ENCODE measurements at regions not wholly inside any gene's neighbourhood (a gene's known extent, or its start where the extent isn't known, plus 50 kb on each side); places are given as distances from the start of the nearest gene placed in this dataset.
A peak's percentile ranks its signal among the peaks of the same experiment; 100 is the strongest.

GRCh38 chr2:39521876-39522517, 84.9 kb upstream of the MAP4K3 start:
- Mint-ChIP-seq H3K4me1 (no peaks in the 10 kb centered on the region), H3K27me3 (no peaks in the 10 kb centered on the region), H3K27ac (no peak overlapping the region), H3K4me3 (no peak overlapping the region), H3K36me3 (peaks cover 12% of the 10 kb centered on the region), H3K9me3 (peaks cover 0 to 7% (median 3%) of the 10 kb centered on the region in 7 donors)
- no peak for DNase-seq
- Histone ChIP-seq H3K4me1 (ENCODE audit: control insufficient read depth, insufficient read depth, low read length, poor library complexity, severe bottlenecking) (no peaks in the 10 kb centered on the region), H3K27ac (ENCODE audit: insufficient read depth, low read length, poor library complexity, severe bottlenecking) (no peak overlapping the region), H3K9me3 (ENCODE audit: control insufficient read depth in 2 of 2, low read length in 2 of 2) (no peaks in the 10 kb centered on the region), H3K27me3 (ENCODE audit: control insufficient read depth, insufficient read depth, low read length) (no peaks in the 10 kb centered on the region), H3K4me3 (ENCODE audit: low read depth, low read length) (no peak overlapping the region), H3K36me3 (ENCODE audit: control insufficient read depth, insufficient read depth, low read length) (no peaks in the 10 kb centered on the region)
- no peak for ATAC-seq (ENCODE audit: low read depth in 2 of 2)

GRCh38 chr2:39522518-39522877, 85.4 kb upstream of the MAP4K3 start:
- no peak for DNase-seq
- Histone ChIP-seq H3K4me3 (ENCODE audit: low read depth, low read length) (no peak overlapping the region), H3K9me3 (ENCODE audit: control insufficient read depth in 2 of 2, low read length in 2 of 2) (no peaks in the 10 kb centered on the region), H3K27me3 (ENCODE audit: control insufficient read depth, insufficient read depth, low read length) (no peaks in the 10 kb centered on the region), H3K4me1 (ENCODE audit: control insufficient read depth, insufficient read depth, low read length, poor library complexity, severe bottlenecking) (no peaks in the 10 kb centered on the region), H3K27ac (ENCODE audit: insufficient read depth, low read length, poor library complexity, severe bottlenecking) (no peak overlapping the region), H3K36me3 (ENCODE audit: control insufficient read depth, insufficient read depth, low read length) (no peaks in the 10 kb centered on the region)
- Mint-ChIP-seq H3K4me1 (no peaks in the 10 kb centered on the region), H3K27me3 (no peaks in the 10 kb centered on the region), H3K4me3 (no peak overlapping the region), H3K27ac (no peak overlapping the region), H3K9me3 (peaks cover 0 to 7% (median 3%) of the 10 kb centered on the region in 7 donors), H3K36me3 (peaks cover 12% of the 10 kb centered on the region)
- ATAC-seq (ENCODE audit: low read depth in 2 of 2) = no peak

GRCh38 chr2:39523308-39524044, 86.4 kb upstream of the MAP4K3 start:
- Histone ChIP-seq H3K4me3 (ENCODE audit: low read depth, low read length) (no peak overlapping the region), H3K4me1 (ENCODE audit: control insufficient read depth, insufficient read depth, low read length, poor library complexity, severe bottlenecking) (no peaks in the 10 kb centered on the region), H3K36me3 (ENCODE audit: control insufficient read depth, insufficient read depth, low read length) (no peaks in the 10 kb centered on the region), H3K27ac (ENCODE audit: insufficient read depth, low read length, poor library complexity, severe bottlenecking) (no peak overlapping the region), H3K9me3 (ENCODE audit: control insufficient read depth in 2 of 2, low read length in 2 of 2) (no peaks in the 10 kb centered on the region), H3K27me3 (ENCODE audit: control insufficient read depth, insufficient read depth, low read length) (no peaks in the 10 kb centered on the region)
- Mint-ChIP-seq H3K27ac (no peak overlapping the region), H3K4me1 (no peaks in the 10 kb centered on the region), H3K4me3 (no peak overlapping the region), H3K36me3 (peaks cover 12% of the 10 kb centered on the region), H3K9me3 (peaks cover 0 to 7% (median 3%) of the 10 kb centered on the region in 7 donors), H3K27me3 (no peaks in the 10 kb centered on the region)
- no peak for ATAC-seq (ENCODE audit: low read depth in 2 of 2)
- no peak for DNase-seq

- DNase-seq = no peak
- ATAC-seq (ENCODE audit: low read depth in 2 of 2) = no peak
- H3K36me3 ChIP-seq (ENCODE audit: control insufficient read depth, insufficient read depth, low read length) = no peaks in the 10 kb centered on the region
- no peaks in the 10 kb centered on the region for H3K4me1 Mint-ChIP-seq
- H3K9me3 Mint-ChIP-seq = peaks cover 0 to 7% (median 3%) of the 10 kb centered on the region in 7 donors
- H3K4me3 ChIP-seq (ENCODE audit: low read depth, low read length) = no peak overlapping the region
- peaks cover 12% of the 10 kb centered on the region for H3K36me3 Mint-ChIP-seq
- no peaks in the 10 kb centered on the region for H3K4me1 ChIP-seq (ENCODE audit: control insufficient read depth, insufficient read depth, low read length, poor library complexity, severe bottlenecking)
- no peaks in the 10 kb centered on the region for H3K27me3 ChIP-seq (ENCODE audit: control insufficient read depth, insufficient read depth, low read length)
- no peaks in the 10 kb centered on the region for H3K27me3 Mint-ChIP-seq
- H3K27ac Mint-ChIP-seq = no peak overlapping the region
- H3K27ac ChIP-seq (ENCODE audit: insufficient read depth, low read length, poor library complexity, severe bottlenecking) = no peak overlapping the region
- no peak overlapping the region for H3K4me3 Mint-ChIP-seq
- H3K9me3 ChIP-seq (ENCODE audit: control insufficient read depth in 2 of 2, low read length in 2 of 2) = no peaks in the 10 kb centered on the region
Measured at GRCh38 chr2:39524061-39524460, 87.0 kb upstream of the MAP4K3 start.

- Mint-ChIP-seq H3K4me1 (no peaks in the 10 kb centered on the region), H3K27me3 (no peaks in the 10 kb centered on the region), H3K27ac (no peak overlapping the region), H3K9me3 (peaks cover 0 to 7% (median 3%) of the 10 kb centered on the region in 7 donors), H3K4me3 (no peak overlapping the region), H3K36me3 (peaks cover 11% of the 10 kb centered on the region)
- H3K36me3 ChIP-seq (ENCODE audit: control insufficient read depth, insufficient read depth, low read length) = no peaks in the 10 kb centered on the region
- ATAC-seq (ENCODE audit: low read depth in 2 of 2) = no peak
- H3K9me3 ChIP-seq (ENCODE audit: control insufficient read depth in 2 of 2, low read length in 2 of 2) = no peaks in the 10 kb centered on the region
- no peaks in the 10 kb centered on the region for H3K27me3 ChIP-seq (ENCODE audit: control insufficient read depth, insufficient read depth, low read length)
- H3K4me1 ChIP-seq (ENCODE audit: control insufficient read depth, insufficient read depth, low read length, poor library complexity, severe bottlenecking) = no peaks in the 10 kb centered on the region
- no peak overlapping the region for H3K27ac ChIP-seq (ENCODE audit: insufficient read depth, low read length, poor library complexity, severe bottlenecking)
- DNase-seq = no peak
- no peak overlapping the region for H3K4me3 ChIP-seq (ENCODE audit: low read depth, low read length)
Measured at GRCh38 chr2:39524756-39525635, 87.9 kb upstream of the MAP4K3 start.

GRCh38 chr2:39525636-39526412, 88.7 kb upstream of the MAP4K3 start:
- no peaks in the 10 kb centered on the region for H3K4me1 Mint-ChIP-seq
- no peaks in the 10 kb centered on the region for H3K27me3 Mint-ChIP-seq
- H3K4me3 Mint-ChIP-seq = no peak overlapping the region
- no peak for DNase-seq
- Histone ChIP-seq H3K36me3 (ENCODE audit: control insufficient read depth, insufficient read depth, low read length) (no peaks in the 10 kb centered on the region), H3K4me3 (ENCODE audit: low read depth, low read length) (no peak overlapping the region), H3K27me3 (ENCODE audit: control insufficient read depth, insufficient read depth, low read length) (no peaks in the 10 kb centered on the region), H3K27ac (ENCODE audit: insufficient read depth, low read length, poor library complexity, severe bottlenecking) (no peak overlapping the region), H3K4me1 (ENCODE audit: control insufficient read depth, insufficient read depth, low read length, poor library complexity, severe bottlenecking) (no peaks in the 10 kb centered on the region), H3K9me3 (ENCODE audit: control insufficient read depth in 2 of 2, low read length in 2 of 2) (no peaks in the 10 kb centered on the region)
- H3K36me3 Mint-ChIP-seq = peaks cover 6% of the 10 kb centered on the region
- peaks cover 0 to 5% (median 2%) of the 10 kb centered on the region in 7 donors for H3K9me3 Mint-ChIP-seq
- ATAC-seq (ENCODE audit: low read depth in 2 of 2) = no peak
- peak overlapping the region in 1 of 3 donors; percentile 5 for H3K27ac Mint-ChIP-seq

- H3K27ac Mint-ChIP-seq = peak overlapping the region in 1 of 3 donors; percentile 43
- Histone ChIP-seq H3K9me3 (ENCODE audit: control insufficient read depth in 2 of 2, low read length in 2 of 2) (no peaks in the 10 kb centered on the region), H3K27me3 (ENCODE audit: control insufficient read depth, insufficient read depth, low read length) (no peaks in the 10 kb centered on the region), H3K4me3 (ENCODE audit: low read depth, low read length) (no peak overlapping the region), H3K4me1 (ENCODE audit: control insufficient read depth, insufficient read depth, low read length, poor library complexity, severe bottlenecking) (no peaks in the 10 kb centered on the region), H3K36me3 (ENCODE audit: control insufficient read depth, insufficient read depth, low read length) (no peaks in the 10 kb centered on the region), H3K27ac (ENCODE audit: insufficient read depth, low read length, poor library complexity, severe bottlenecking) (no peak overlapping the region)
- no peaks in the 10 kb centered on the region for H3K27me3 Mint-ChIP-seq
- ATAC-seq (ENCODE audit: low read depth in 2 of 2) (no peak), DNase-seq (no peak)
- H3K4me1 Mint-ChIP-seq = no peaks in the 10 kb centered on the region
- no peak overlapping the region for H3K4me3 Mint-ChIP-seq
- H3K9me3 Mint-ChIP-seq = peaks cover 0 to 3% (median 0%) of the 10 kb centered on the region in 7 donors
- H3K36me3 Mint-ChIP-seq = no peaks in the 10 kb centered on the region
Measured at GRCh38 chr2:39528701-39529100, 91.6 kb upstream of the MAP4K3 start.

All from CD4-positive, CD25-positive, alpha-beta regulatory T cell (primary cell).